ENCODE measurements at regions not wholly inside any gene's neighbourhood (a gene's known extent, or its start where the extent isn't known, plus 50 kb on each side); places are given as distances from the start of the nearest gene placed in this dataset.

GRCh38 chr14:96747006-96747405, 50.2 kb upstream of the VRK1 start:
- no peak for DNase-seq (ENCODE audit: low read depth)
- TF ChIP-seq CTCF (conservative IDR thresholded peaks at IDR 0.05; ENCODE audit: control insufficient read depth, insufficient read depth, low read depth, low read length), result no peak
- H3K4me3 ChIP-seq (ENCODE audit: control insufficient read depth, low read depth, low read length), result no peak overlapping the region
